ENCODE measurements at regions not wholly inside any gene's neighbourhood (a gene's known extent, or its start where the extent isn't known, plus 50 kb on each side); places are given as distances from the start of the nearest gene placed in this dataset.

GRCh38 chr5:63228154-63228553 lies 649.5 kb downstream of the LRRC70 start:
- TF ChIP-seq RBM25 (IDR thresholded peaks at IDR 0.05; ENCODE audit: low read depth, low read length, severe bottlenecking): no peak
- no peak for TF ChIP-seq PRDM10 (IDR thresholded peaks at IDR 0.05; ENCODE audit: partially characterized antibody)
- TF ChIP-seq RFX1 (IDR thresholded peaks at IDR 0.05): no peak
- TF ChIP-seq RAD21 (CRISPR knock-in tag; conservative IDR thresholded peaks at IDR 0.05 in 1 of 2, IDR thresholded peaks at IDR 0.05 in 1 of 2): no peak
- TF ChIP-seq AFF1 (IDR thresholded peaks at IDR 0.05; ENCODE audit: low read depth in 1 of 2, partially characterized antibody in 2 of 2): no peak
- TF ChIP-seq FOXO4 (CRISPR knock-in tag; IDR thresholded peaks at IDR 0.05): no peak
- TF ChIP-seq PATZ1 (CRISPR knock-in tag; IDR thresholded peaks at IDR 0.05; ENCODE audit: borderline replicate concordance): no peak
- TF ChIP-seq USF2 (CRISPR knock-in tag; IDR thresholded peaks at IDR 0.05): no peak
- no peak for TF ChIP-seq SRSF7 (optimal IDR thresholded peaks at IDR 0.05; ENCODE audit: low read depth, low read length)
- no peak for TF ChIP-seq CTCF (IDR thresholded peaks at IDR 0.05 in 2 of 3, conservative IDR thresholded peaks at IDR 0.05 in 1 of 3; ENCODE audit: insufficient read depth in 2 of 3, low read depth in 1 of 3, low read length in 3 of 3)
- TF ChIP-seq CLOCK (CRISPR knock-in tag; IDR thresholded peaks at IDR 0.05; ENCODE audit: borderline replicate concordance): no peak

Data from K562 (cell line).